ENCODE measurements at regions not wholly inside any gene's neighbourhood (a gene's known extent, or its start where the extent isn't known, plus 50 kb on each side); places are given as distances from the start of the nearest gene placed in this dataset.

- intact Hi-C loops (cut with DNase I) = no loop called here
- no peak for DNase-seq (ENCODE audit: low spot score)
Observed at GRCh38 chr15:47934342-47934741, 186.4 kb upstream of the SLC24A5 start.

- no peak for DNase-seq (ENCODE audit: low spot score)
- intact Hi-C loops (cut with DNase I) = no loop called here
Observed at GRCh38 chr15:47937834-47938233, 183.0 kb upstream of the SLC24A5 start.

- DNase-seq (ENCODE audit: low spot score) = no peak
- intact Hi-C loops (cut with DNase I) = loop anchor here in 1 of 2 donors (5.0 kb wide), 1 partner anchor 737 kb away; no protein-coding TSS in a partner anchor
Observed at GRCh38 chr15:47944637-47945288, 176.0 kb upstream of the SLC24A5 start.

- intact Hi-C loops (cut with DNase I) = loop anchor here in 1 of 2 donors (5.0 kb wide), 1 partner anchor 739 kb away; no protein-coding TSS in a partner anchor
- no peak for DNase-seq (ENCODE audit: low spot score)
Observed at GRCh38 chr15:47945872-47946650, 174.7 kb upstream of the SLC24A5 start.

- DNase-seq (ENCODE audit: low spot score) = no peak
- intact Hi-C loops (cut with DNase I) = loop anchor here in 1 of 2 donors (5.0 kb wide), 1 partner anchor 743 kb away; no protein-coding TSS in a partner anchor
Observed at GRCh38 chr15:47949815-47950214, 171.0 kb upstream of the SLC24A5 start.

- intact Hi-C loops (cut with DNase I) = no loop called here
- DNase-seq (ENCODE audit: low spot score) = no peak
Observed at GRCh38 chr15:47950447-47950846, 170.3 kb upstream of the SLC24A5 start.

- DNase-seq (ENCODE audit: low spot score) = no peak
- intact Hi-C loops (cut with DNase I) = no loop called here
Observed at GRCh38 chr15:47951781-47952180, 169.0 kb upstream of the SLC24A5 start.

- intact Hi-C loops (cut with DNase I) = no loop called here
Observed at GRCh38 chr15:47954196-47954595, 166.6 kb upstream of the SLC24A5 start.

GRCh38 chr15:47955021-47955420, 165.8 kb upstream of the SLC24A5 start:
- intact Hi-C loops (cut with DNase I) = no loop called here

More at GRCh38 chr15:47954196-47954595, 166.6 kb upstream of the SLC24A5 start:
- DNase-seq (ENCODE audit: low spot score) = no peak

GRCh38 chr15:47959617-47960413, 161.0 kb upstream of the SLC24A5 start:
- no peak for DNase-seq (ENCODE audit: low spot score)
- intact Hi-C loops (cut with DNase I) = no loop called here

More at GRCh38 chr15:47955021-47955420, 165.8 kb upstream of the SLC24A5 start:
- DNase-seq (ENCODE audit: low spot score) = no peak

GRCh38 chr15:47961401-47962090, 159.2 kb upstream of the SLC24A5 start:
- intact Hi-C loops (cut with DNase I) = no loop called here
- no peak for DNase-seq (ENCODE audit: low spot score)

- intact Hi-C loops (cut with DNase I) = no loop called here
- no peak for DNase-seq (ENCODE audit: low spot score)
Observed at GRCh38 chr15:47963265-47963664, 157.5 kb upstream of the SLC24A5 start.

- intact Hi-C loops (cut with DNase I) = no loop called here
- DNase-seq (ENCODE audit: low spot score) = no peak
Observed at GRCh38 chr15:47964229-47964628, 156.6 kb upstream of the SLC24A5 start.

GRCh38 chr15:47965297-47965696, 155.5 kb upstream of the SLC24A5 start:
- no peak for DNase-seq (ENCODE audit: low spot score)
- intact Hi-C loops (cut with DNase I) = no loop called here

- intact Hi-C loops (cut with DNase I) = no loop called here
- DNase-seq (ENCODE audit: low spot score) = no peak
Observed at GRCh38 chr15:47968593-47968992, 152.2 kb upstream of the SLC24A5 start.

- intact Hi-C loops (cut with DNase I) = no loop called here
- DNase-seq (ENCODE audit: low spot score) = no peak
Observed at GRCh38 chr15:47971637-47972036, 149.2 kb upstream of the SLC24A5 start.

GRCh38 chr15:47972738-47973137, 148.1 kb upstream of the SLC24A5 start:
- intact Hi-C loops (cut with DNase I) = no loop called here
- no peak for DNase-seq (ENCODE audit: low spot score)

GRCh38 chr15:47974724-47975123, 146.1 kb upstream of the SLC24A5 start:
- no peak for DNase-seq (ENCODE audit: low spot score)
- intact Hi-C loops (cut with DNase I) = no loop called here

- intact Hi-C loops (cut with DNase I) = no loop called here
- DNase-seq (ENCODE audit: low spot score) = no peak
Observed at GRCh38 chr15:47975427-47975826, 145.4 kb upstream of the SLC24A5 start.

Measured in posterior vena cava (tissue), 2 donors.